ENCODE measurements at regions not wholly inside any gene's neighbourhood (a gene's known extent, or its start where the extent isn't known, plus 50 kb on each side); places are given as distances from the start of the nearest gene placed in this dataset.
A peak's percentile ranks its signal among the peaks of the same experiment; 100 is the strongest.
"Not testable (repeated sequence)": the region's sequence is repeated elsewhere in the genome, so short reads cannot be mapped to it uniquely, and the experiment has no call there.

GRCh38 chr10:30531751-30532530 lies 97.6 kb downstream of the LYZL2 start:
- no peak for DNase-seq

- DNase-seq = peak; percentile 51 to 73
Observed at GRCh38 chr10:30529373-30529998, 95.5 kb downstream of the MAP3K8 start.

GRCh38 chr10:30528429-30528786 lies 94.4 kb downstream of the MAP3K8 start:
- DNase-seq = no peak

- no peak for DNase-seq
Observed at GRCh38 chr10:30527623-30528428, 93.8 kb downstream of the MAP3K8 start.

GRCh38 chr10:30522661-30523078 lies 88.7 kb downstream of the MAP3K8 start:
- not testable (repeated sequence) for DNase-seq

GRCh38 chr10:30518907-30519306 lies 84.9 kb downstream of the MAP3K8 start:
- DNase-seq = no peak
